ENCODE measurements at regions not wholly inside any gene's neighbourhood (a gene's known extent, or its start where the extent isn't known, plus 50 kb on each side); places are given as distances from the start of the nearest gene placed in this dataset.

GRCh38 chr5:124259017-124259416 lies 487.4 kb downstream of the ZNF608 start:
- DNase-seq, result no peak

- no peak for DNase-seq
These were observed 489.4 kb downstream of the ZNF608 start for GRCh38 chr5:124257048-124257447.

- no peak for DNase-seq
These were observed 493.1 kb downstream of the ZNF608 start for GRCh38 chr5:124253203-124253810.

- no peak for DNase-seq
These were observed 493.7 kb downstream of the ZNF608 start for GRCh38 chr5:124252747-124253146.

DNA sequence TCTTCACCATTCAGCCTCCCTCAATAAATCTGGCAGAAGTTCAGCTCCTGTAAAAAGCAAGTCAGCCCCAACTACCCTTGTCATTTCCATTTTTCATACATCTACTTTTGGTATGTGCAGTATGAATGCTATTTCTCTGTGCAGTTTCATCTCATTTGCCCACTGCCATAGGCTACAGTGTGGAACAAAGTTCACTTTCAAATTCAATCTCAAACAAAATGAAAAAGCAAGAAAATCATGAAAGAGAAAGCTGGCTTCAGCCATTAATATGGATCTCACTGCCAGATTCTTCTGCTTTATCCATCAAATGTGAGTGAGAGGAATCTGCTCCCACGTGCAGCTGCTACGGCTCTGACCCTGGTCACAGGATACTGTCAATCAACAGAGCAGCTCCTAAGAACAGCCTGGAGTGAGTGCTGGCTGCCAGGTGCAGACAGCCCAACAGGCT lies 494.2 kb downstream of the ZNF608 start:
- DNase-seq, result peak; percentile 22 to 58 (median 26)

DNA sequence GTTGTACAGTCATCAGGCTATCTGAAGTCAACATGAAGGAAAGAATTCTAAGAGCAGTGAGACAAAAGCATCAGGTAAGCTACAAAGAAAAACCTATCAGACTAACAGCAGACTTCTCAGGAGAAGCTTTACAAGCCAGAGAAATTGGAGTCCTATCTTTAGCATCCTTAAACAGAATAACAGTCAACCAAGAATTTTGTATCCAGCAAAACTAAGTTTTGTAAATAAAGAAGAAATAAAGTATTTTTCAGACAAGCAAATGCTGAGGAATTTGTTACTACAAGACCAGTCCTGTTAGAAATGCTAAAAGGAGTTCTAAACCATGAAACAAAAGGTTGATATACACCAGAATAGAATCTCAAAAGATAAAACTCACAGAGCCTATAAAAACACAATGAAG lies 501.2 kb downstream of the ZNF608 start:
- no peak for DNase-seq

- no peak for DNase-seq
These were observed 505.7 kb downstream of the ZNF608 start for GRCh38 chr5:124240732-124241131.

DNA sequence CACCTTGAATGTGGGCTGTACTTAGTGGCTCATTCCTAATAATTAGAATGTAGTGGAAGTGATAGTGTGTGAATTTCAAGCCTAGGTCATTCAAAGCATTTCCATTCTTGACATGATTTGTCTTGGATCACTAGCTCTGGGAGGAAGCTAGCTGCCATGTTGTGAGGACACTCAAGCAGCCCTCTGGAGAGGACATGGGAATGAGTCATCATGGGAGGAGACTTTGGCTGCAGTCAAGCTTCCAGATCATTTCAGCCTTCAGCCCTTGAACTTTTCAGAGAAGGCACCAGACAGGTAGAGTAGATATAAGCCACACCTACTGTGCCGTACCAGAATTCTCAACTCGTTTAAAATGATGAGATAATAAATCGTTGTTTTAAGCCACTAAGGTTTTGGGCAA lies 506.9 kb downstream of the ZNF608 start:
- no peak for DNase-seq

DNA sequence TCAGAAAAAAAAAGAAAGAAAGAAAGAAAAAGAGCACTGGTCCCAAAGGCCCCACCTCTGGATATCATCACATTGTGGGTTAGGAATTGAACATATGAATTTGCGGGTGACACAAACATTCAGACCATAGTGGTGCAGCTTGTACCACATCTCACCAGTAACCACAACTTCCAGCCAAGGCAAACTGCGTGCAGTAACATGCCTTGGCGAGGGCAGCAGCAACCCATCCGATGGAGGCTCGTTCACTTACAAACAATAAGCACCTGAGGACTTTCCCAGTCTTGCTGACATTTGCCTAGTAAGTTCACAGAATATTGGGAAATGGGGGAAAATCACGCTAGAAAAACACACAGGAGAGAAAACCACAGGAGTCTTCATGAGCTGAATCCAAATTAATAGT lies 508.1 kb downstream of the ZNF608 start:
- no peak for DNase-seq

DNA sequence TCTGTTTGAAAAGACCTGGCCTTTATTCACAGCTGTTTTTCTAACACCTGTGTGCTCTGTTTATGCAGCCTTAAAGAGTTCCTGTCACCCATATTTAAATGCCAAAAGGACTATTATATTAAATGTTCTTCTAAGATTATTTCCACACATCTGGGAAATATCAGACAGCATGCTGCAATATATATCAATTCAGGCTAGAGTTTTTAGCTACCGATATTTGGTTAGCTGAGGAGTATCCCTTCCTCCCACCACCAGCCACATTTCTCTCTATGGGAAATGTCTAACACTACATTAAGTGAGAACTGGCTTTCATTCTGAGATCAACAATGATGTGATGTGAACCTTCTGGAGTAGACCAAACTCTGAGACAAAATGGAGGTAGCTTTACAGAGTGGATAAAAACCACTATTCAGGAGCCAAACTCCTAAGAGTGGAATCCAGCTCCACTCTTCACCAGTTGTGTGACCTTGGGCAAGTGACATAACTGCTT lies 509.2 kb downstream of the ZNF608 start:
- no peak for DNase-seq

- DNase-seq, result peak in 1 of 3 experiments; percentile 52
These were observed 509.9 kb downstream of the ZNF608 start for GRCh38 chr5:124236361-124237205.

DNA sequence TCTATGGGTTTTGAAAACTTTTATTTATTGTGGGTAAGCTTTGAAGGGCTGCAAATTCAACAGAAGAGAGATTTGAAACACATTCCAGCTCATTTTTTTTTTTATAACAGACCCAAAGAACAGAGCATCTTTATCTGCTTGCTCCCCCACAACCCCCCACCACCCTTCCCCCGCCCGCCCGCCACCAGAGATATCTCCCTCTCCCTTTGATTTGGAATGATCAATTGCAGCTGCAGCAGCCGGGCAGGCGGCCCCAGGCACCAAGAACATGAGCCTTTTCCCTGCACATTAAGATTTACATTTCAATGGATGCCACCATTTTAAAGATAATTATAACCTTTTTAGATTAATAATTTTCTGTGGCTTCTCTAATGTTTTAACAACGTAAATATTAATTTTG lies 510.9 kb downstream of the ZNF608 start:
- DNase-seq, result no peak

GRCh38 chr5:124234770-124235562 lies 511.5 kb downstream of the ZNF608 start:
- DNase-seq, result no peak

DNA sequence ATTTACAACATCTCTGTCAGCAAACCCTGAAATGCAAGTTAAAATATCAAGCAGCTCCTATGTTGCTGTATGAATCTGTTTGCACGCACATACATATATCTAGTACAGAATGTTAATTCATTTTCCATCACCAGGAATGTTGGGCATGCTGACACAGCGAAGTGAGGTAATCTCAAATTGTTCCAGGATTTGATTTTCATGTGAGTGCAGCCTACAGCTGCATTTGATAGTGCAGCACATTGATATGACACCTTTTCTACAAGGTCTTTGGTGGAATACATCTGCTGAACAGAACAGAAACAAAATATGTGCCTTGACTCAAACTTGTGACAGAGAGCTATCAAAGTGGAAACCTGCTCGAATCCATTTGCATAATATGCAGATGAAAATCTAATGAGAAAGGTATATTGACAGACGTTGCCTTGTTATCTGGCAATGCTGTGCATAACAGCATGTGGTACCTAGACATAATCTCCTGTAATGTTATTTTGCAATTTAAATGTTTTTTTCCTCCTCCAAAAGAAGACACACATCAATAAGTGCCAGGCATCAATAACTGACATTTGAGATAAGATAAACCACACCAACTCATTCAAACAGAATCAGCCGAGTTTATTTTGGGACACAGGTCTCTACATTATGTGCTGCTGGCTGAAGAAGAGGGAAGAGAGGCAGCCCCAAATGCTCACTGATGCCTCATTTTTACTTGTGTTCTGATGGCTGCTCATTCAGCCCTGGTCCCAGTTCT lies 512.2 kb downstream of the ZNF608 start:
- no peak for DNase-seq

- no peak for DNase-seq
These were observed 513.9 kb downstream of the ZNF608 start for GRCh38 chr5:124232515-124232914.

GRCh38 chr5:124231802-124232201 lies 514.6 kb downstream of the ZNF608 start:
- DNase-seq, result no peak

DNA sequence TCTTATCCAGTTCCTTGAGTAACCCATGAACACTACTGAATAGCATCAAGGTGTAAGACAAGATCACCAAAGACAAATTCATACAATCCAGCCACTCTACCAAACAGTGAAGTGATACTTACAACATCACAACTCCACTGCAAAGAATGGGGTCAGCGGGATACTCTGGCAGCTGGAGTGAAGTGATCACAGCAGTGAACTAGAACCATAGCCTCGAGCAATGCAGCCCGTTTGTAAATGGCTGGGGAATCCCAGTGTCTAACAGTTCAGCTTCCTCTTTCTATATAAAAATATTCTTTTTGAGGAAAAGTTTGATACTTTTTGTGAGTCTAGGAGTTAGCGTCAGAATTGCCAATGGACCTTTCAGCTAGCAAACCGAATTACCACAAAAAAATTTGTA lies 515.2 kb downstream of the ZNF608 start:
- DNase-seq, result no peak

- DNase-seq, result no peak
These were observed 516.0 kb downstream of the ZNF608 start for GRCh38 chr5:124230456-124230855.

- DNase-seq, result no peak
These were observed 517.1 kb downstream of the ZNF608 start for GRCh38 chr5:124229352-124229751.

DNA sequence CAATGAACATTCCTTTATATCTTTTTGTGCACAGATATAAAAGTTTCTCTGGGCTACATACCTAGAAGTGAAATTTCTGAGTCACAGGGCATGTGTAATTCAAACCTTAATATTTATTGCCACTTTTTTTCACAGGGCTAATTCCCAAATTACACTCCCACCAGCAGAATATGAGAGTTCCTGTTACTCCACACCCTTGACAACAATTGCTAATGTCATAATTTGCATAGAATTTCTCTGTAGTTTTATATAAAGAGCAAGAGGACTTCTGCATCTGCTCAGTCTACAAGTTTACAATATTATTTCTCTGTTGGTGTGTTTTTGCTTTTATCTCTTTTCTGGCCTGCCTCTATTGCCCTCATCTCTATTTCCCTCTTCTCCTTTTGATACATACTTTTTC lies 518.5 kb downstream of the ZNF608 start:
- no peak for DNase-seq

DNA sequence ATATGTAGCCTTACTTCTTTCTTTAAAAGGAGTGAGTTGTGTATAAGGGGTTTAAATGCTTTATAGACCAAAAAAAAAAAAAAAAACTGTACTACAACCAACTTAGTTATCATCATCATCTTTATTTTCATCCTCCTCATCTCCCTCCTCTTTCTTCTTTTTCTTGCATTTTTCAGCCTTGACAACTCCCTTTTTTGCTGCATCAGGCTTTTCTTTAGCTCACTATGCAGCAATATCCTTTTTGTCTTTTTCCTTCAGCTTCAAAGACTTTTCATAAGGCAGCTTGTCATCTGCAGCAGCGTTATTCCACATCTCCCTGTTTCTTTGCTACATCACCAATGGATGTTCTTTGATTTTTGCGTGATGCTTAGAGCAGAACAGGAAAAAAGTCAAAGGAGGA lies 526.0 kb downstream of the ZNF608 start:
- no peak for DNase-seq

GRCh38 chr5:124212934-124213333 lies 533.5 kb downstream of the ZNF608 start:
- DNase-seq, result no peak
